GM12891 (cell line): ENCODE measurements at regions not wholly inside any gene's neighbourhood (a gene's known extent, or its start where the extent isn't known, plus 50 kb on each side); places are given as distances from the start of the nearest gene placed in this dataset.

Experiments
- DNase-seq: peaks from one replicate; pipeline ENCODE4 v3.0.0; 2011; ENCODE audit warnings: low spot score; ENCODE audit not compliant: insufficient read length
- FAIRE-seq: peaks from 2 replicates; lab custom pipeline; 2011; peaks lifted over from hg19 to GRCh38; lab: Jason Lieb, UNC
- PAX5 ChIP-seq: IDR thresholded peaks from 2 replicates; pipeline ENCODE4 v1.6.1; 2011; ENCODE audit warnings: low read length, moderate library complexity, mild to moderate bottlenecking; ENCODE audit not compliant: insufficient read depth, severe bottlenecking
- POLR2A ChIP-seq: IDR thresholded peaks from 2 replicates; pipeline ENCODE4 v1.6.1; 2011; ENCODE audit warnings: low read depth, low read length, control low read depth
- POLR2AphosphoS5 ChIP-seq: IDR thresholded peaks from 2 replicates; pipeline ENCODE4 v1.6.1; 2011; ENCODE audit warnings: low read depth, low read length, control low read depth
- POU2F2 ChIP-seq: IDR thresholded peaks from 2 replicates; pipeline ENCODE4 v1.6.1; 2011; ENCODE audit warnings: low read depth, mild to moderate bottlenecking, control low read depth, low read length, moderate library complexity
- SPI1 ChIP-seq: IDR thresholded peaks from 2 replicates; pipeline ENCODE4 v1.6.1; 2011; ENCODE audit warnings: low read depth, low read length, control low read depth
- TAF1 ChIP-seq: IDR thresholded peaks from 2 replicates; pipeline ENCODE4 v1.6.1; 2011; ENCODE audit warnings: low read depth, low read length, control low read depth

- no peak for FAIRE-seq
- DNase-seq: no peak
- no peak for TF ChIP-seq SPI1
- TF ChIP-seq POLR2A: no peak
- no peak for TF ChIP-seq POLR2AphosphoS5
- no peak for TF ChIP-seq POU2F2
- TF ChIP-seq TAF1: no peak
- no peak for TF ChIP-seq PAX5
Observed at GRCh38 chr21:31497914-31498313, 153.9 kb upstream of the TIAM1 start.

GRCh38 chr21:31493350-31493880 lies 149.4 kb upstream of the TIAM1 start:
- no peak for TF ChIP-seq POU2F2
- FAIRE-seq (no peak), DNase-seq (no peak)

GRCh38 chr21:31491617-31492016 lies 147.6 kb upstream of the TIAM1 start:
- TF ChIP-seq TAF1 (no peak), POLR2AphosphoS5 (no peak), PAX5 (no peak), SPI1 (no peak), POLR2A (no peak), POU2F2 (no peak)
- DNase-seq: no peak
- no peak for FAIRE-seq

GRCh38 chr21:31490443-31490842 lies 146.4 kb upstream of the TIAM1 start:
- TF ChIP-seq TAF1 (no peak), PAX5 (no peak), POLR2AphosphoS5 (no peak), POLR2A (no peak), POU2F2 (no peak), SPI1 (no peak)
- no peak for DNase-seq
- FAIRE-seq: no peak

- no peak for TF ChIP-seq PAX5
- no peak for TF ChIP-seq POLR2A
- no peak for TF ChIP-seq TAF1
- no peak for TF ChIP-seq SPI1
- no peak for TF ChIP-seq POLR2AphosphoS5
- FAIRE-seq (no peak), DNase-seq (no peak)
Observed at GRCh38 chr21:31489726-31490125, 145.7 kb upstream of the TIAM1 start.

- DNase-seq: no peak
- TF ChIP-seq TAF1 (no peak), SPI1 (no peak), PAX5 (no peak), POLR2A (no peak), POLR2AphosphoS5 (no peak), POU2F2 (no peak)
- FAIRE-seq: no peak
Observed at GRCh38 chr21:31489014-31489413, 145.0 kb upstream of the TIAM1 start.

- DNase-seq: no peak
- TF ChIP-seq PAX5 (no peak), SPI1 (no peak), POLR2A (no peak), POLR2AphosphoS5 (no peak), TAF1 (no peak), POU2F2 (no peak)
- no peak for FAIRE-seq
Observed at GRCh38 chr21:31484219-31484618, 140.2 kb upstream of the TIAM1 start.

- TF ChIP-seq TAF1: no peak
- no peak for TF ChIP-seq POLR2A
- TF ChIP-seq POU2F2: no peak
- no peak for TF ChIP-seq PAX5
- TF ChIP-seq SPI1: no peak
- no peak for TF ChIP-seq POLR2AphosphoS5
- DNase-seq (no peak), FAIRE-seq (no peak)
Observed at GRCh38 chr21:31483146-31483545, 139.1 kb upstream of the TIAM1 start.

GRCh38 chr21:31482460-31482859 lies 138.4 kb upstream of the TIAM1 start:
- FAIRE-seq: no peak
- no peak for TF ChIP-seq SPI1
- no peak for TF ChIP-seq POLR2A
- no peak for TF ChIP-seq TAF1
- no peak for TF ChIP-seq PAX5
- TF ChIP-seq POLR2AphosphoS5: no peak
- TF ChIP-seq POU2F2: no peak
- DNase-seq: no peak

GRCh38 chr21:31480228-31480627 lies 136.2 kb upstream of the TIAM1 start:
- FAIRE-seq (no peak), DNase-seq (no peak)
- TF ChIP-seq TAF1 (no peak), SPI1 (no peak), POLR2A (no peak), PAX5 (no peak), POLR2AphosphoS5 (no peak), POU2F2 (no peak)

- FAIRE-seq (no peak), DNase-seq (no peak)
- no peak for TF ChIP-seq PAX5
- no peak for TF ChIP-seq POLR2A
- TF ChIP-seq POLR2AphosphoS5: no peak
Observed at GRCh38 chr21:31479714-31480113, 135.7 kb upstream of the TIAM1 start.
